Erythroblast (primary cell): ENCODE measurements at regions not wholly inside any gene's neighbourhood (a gene's known extent, or its start where the extent isn't known, plus 50 kb on each side); places are given as distances from the start of the nearest gene placed in this dataset.

ENCODE experiments used
- GATA1 ChIP-seq: IDR thresholded peaks from 2 replicates; pipeline ENCODE4 v1.6.1; 2011; ENCODE audit warnings: low read depth, mild to moderate bottlenecking, control low read depth, low read length, moderate library complexity
- POLR2A ChIP-seq: IDR thresholded peaks from 2 replicates; pipeline ENCODE4 v1.6.1; 2011; ENCODE audit warnings: mild to moderate bottlenecking, low read length

DNA sequence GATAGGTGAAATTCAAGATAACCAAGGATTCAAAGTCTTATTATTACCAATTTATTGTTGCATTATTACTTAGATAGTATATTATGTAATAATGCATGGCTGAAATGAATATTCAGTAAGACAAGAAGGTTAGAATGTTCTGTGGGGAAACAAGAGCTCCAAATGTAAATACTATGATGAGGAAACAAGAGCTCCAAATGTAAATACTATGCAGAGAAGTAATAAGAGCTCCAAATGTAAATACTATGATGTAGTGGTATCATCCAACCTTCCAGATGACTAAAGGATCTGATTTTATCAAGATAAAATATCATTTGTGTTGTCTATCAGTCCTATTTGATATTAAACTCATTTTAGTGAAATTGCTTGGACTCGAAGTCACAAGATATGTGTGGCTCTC is 82.2 kb upstream of the PCDH18 start:
- no peak for TF ChIP-seq POLR2A
- TF ChIP-seq GATA1, result no peak
